Neutrophil (primary cell): ENCODE measurements at regions not wholly inside any gene's neighbourhood (a gene's known extent, or its start where the extent isn't known, plus 50 kb on each side); places are given as distances from the start of the nearest gene placed in this dataset.

ENCODE experiments used
- H3K27ac ChIP-seq: fragments of 200-600 bp; sonication (generic); 2 replicates; pipeline ENCODE4 v1.5.1; 2016; ENCODE audit warnings: mild to moderate bottlenecking, moderate library complexity
- H3K27me3 ChIP-seq: fragments of 200-600 bp; sonication (generic); 2 replicates; pipeline ENCODE4 v1.6.0; 2016; ENCODE audit warnings: mild to moderate bottlenecking
- H3K36me3 ChIP-seq: fragments of 200-600 bp; sonication (generic); 2 replicates; pipeline ENCODE4 v1.5.1; 2017
- H3K4me1 ChIP-seq, 2 experiments: fragments of 200-600 bp in 1 of 2; sonication (generic) in 1 of 2; 1 replicate in 1 of 2; 2 replicates in 1 of 2; pipeline versions ENCODE4 v1.5.1 to v1.6.1; 2013 to 2016; ENCODE audit warnings: low read depth in 1 of 2, low read length in 1 of 2, mild to moderate bottlenecking in 1 of 2, moderate library complexity in 1 of 2; ENCODE audit not compliant: control insufficient read depth in 1 of 2, insufficient read depth in 1 of 2
- H3K4me3 ChIP-seq, 2 experiments: fragments of 200-600 bp in 1 of 2; sonication (generic) in 1 of 2; 1 replicate in 1 of 2; 2 replicates in 1 of 2; pipeline ENCODE4 v1.5.1; 2013 to 2016; ENCODE audit warnings: low read depth in 1 of 2, low read length in 1 of 2, mild to moderate bottlenecking in 1 of 2, moderate library complexity in 1 of 2
- H3K9me3 ChIP-seq: fragments of 200-600 bp; sonication (generic); 2 replicates; pipeline ENCODE4 v1.5.1; 2016
- TF ChIP-seq, protein P1 (sequence below): fragments of 200-600 bp; sonication (generic); IDR thresholded peaks from 2 replicates; pipeline ENCODE4 v1.5.1; 2016; ENCODE audit warnings: antibody characterized with exemption

- H3K4me1 ChIP-seq: no peaks in the 10 kb centered on the region
- no peak overlapping the region for H3K4me3 ChIP-seq
These were observed 381.9 kb downstream of the CDK5RAP2 start for GRCh38 chr9:120198027-120198426.

DNA sequence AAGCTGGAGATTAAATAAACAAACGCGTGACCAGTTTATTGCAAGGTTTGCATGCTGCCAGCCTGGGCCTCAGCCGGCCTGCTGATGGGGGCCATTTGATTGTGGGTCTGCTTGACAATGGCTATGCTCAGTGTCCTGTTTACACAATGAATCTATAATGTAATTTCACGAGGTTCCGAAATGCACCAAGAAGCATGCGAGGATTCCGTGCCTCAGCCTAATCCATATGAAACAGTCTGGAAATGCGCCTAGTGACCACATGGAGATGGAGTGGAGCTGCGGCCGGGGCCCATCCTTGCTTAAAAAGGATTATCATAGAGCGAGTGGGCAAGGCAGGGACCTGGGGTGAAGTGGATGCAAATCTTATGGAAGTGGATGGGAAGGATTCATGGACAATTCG lies 382.4 kb downstream of the CDK5RAP2 start:
- no peaks in the 10 kb centered on the region for H3K36me3 ChIP-seq
- no peaks in the 10 kb centered on the region for H3K9me3 ChIP-seq
- TF ChIP-seq, protein P1, sequence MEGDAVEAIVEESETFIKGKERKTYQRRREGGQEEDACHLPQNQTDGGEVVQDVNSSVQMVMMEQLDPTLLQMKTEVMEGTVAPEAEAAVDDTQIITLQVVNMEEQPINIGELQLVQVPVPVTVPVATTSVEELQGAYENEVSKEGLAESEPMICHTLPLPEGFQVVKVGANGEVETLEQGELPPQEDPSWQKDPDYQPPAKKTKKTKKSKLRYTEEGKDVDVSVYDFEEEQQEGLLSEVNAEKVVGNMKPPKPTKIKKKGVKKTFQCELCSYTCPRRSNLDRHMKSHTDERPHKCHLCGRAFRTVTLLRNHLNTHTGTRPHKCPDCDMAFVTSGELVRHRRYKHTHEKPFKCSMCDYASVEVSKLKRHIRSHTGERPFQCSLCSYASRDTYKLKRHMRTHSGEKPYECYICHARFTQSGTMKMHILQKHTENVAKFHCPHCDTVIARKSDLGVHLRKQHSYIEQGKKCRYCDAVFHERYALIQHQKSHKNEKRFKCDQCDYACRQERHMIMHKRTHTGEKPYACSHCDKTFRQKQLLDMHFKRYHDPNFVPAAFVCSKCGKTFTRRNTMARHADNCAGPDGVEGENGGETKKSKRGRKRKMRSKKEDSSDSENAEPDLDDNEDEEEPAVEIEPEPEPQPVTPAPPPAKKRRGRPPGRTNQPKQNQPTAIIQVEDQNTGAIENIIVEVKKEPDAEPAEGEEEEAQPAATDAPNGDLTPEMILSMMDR: no peak
- no peaks in the 10 kb centered on the region for H3K27me3 ChIP-seq
- no peak overlapping the region for H3K4me3 ChIP-seq
- no peak overlapping the region for H3K27ac ChIP-seq
- H3K4me1 ChIP-seq: no peaks in the 10 kb centered on the region

More at GRCh38 chr9:120198027-120198426, 381.9 kb downstream of the CDK5RAP2 start:
- Histone ChIP-seq H3K9me3 (no peaks in the 10 kb centered on the region), H3K36me3 (no peaks in the 10 kb centered on the region), H3K27ac (no peak overlapping the region), H3K27me3 (no peaks in the 10 kb centered on the region)
- TF ChIP-seq, protein P1: no peak

GRCh38 chr9:120191141-120191540 lies 388.8 kb downstream of the CDK5RAP2 start:
- Histone ChIP-seq H3K4me3 (no peak overlapping the region), H3K4me1 (no peaks in the 10 kb centered on the region), H3K9me3 (no peaks in the 10 kb centered on the region), H3K27ac (no peak overlapping the region), H3K27me3 (no peaks in the 10 kb centered on the region), H3K36me3 (no peaks in the 10 kb centered on the region)
- TF ChIP-seq, protein P1: no peak

GRCh38 chr9:120187758-120188157 lies 392.2 kb downstream of the CDK5RAP2 start:
- no peaks in the 10 kb centered on the region for H3K9me3 ChIP-seq
- H3K27ac ChIP-seq: no peak overlapping the region
- TF ChIP-seq, protein P1: no peak
- no peaks in the 10 kb centered on the region for H3K4me1 ChIP-seq
- H3K4me3 ChIP-seq: no peak overlapping the region
- H3K27me3 ChIP-seq: no peaks in the 10 kb centered on the region
- no peaks in the 10 kb centered on the region for H3K36me3 ChIP-seq

DNA sequence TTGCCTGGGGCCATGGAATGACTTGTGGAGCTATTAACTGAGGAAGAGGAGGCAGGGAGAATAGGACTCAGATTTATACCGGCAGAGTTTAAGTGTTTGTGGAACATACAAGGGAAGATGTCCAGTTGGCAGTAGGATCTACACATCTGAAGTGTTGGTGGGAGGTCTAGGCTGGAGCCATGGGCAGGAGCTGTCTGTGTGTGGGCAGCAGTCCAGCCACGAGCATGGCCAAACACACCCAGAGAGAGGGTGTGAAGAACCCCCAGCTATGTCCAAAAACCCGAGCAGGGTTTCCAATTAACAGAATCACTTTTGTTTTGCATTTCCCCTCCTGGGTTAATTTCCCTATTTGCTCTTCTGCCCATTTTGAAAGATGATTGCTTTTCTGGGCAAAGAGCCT lies 393.7 kb downstream of the CDK5RAP2 start:
- H3K4me1 ChIP-seq: no peaks in the 10 kb centered on the region

More for the DNA sequence above, 393.7 kb downstream of the CDK5RAP2 start:
- H3K27me3 ChIP-seq: no peaks in the 10 kb centered on the region
- H3K36me3 ChIP-seq: no peaks in the 10 kb centered on the region
- H3K4me3 ChIP-seq: no peak overlapping the region
- H3K27ac ChIP-seq: no peak overlapping the region
- no peaks in the 10 kb centered on the region for H3K9me3 ChIP-seq
- TF ChIP-seq, protein P1: no peak
